CD1c-positive myeloid dendritic cell (primary cell): ENCODE measurements at regions not wholly inside any gene's neighbourhood (a gene's known extent, or its start where the extent isn't known, plus 50 kb on each side); places are given as distances from the start of the nearest gene placed in this dataset.

Experiments
- DNase-seq: peaks from one replicate; pipeline ENCODE4 v3.0.0-alpha.2; 2016; ENCODE audit errors: extremely low spot score

GRCh38 chr2:181341855-181342600, 115.2 kb upstream of the ITGA4 start:
- DNase-seq: no peak

GRCh38 chr2:181348107-181348837, 108.9 kb upstream of the ITGA4 start:
- DNase-seq: no peak

GRCh38 chr2:181352158-181352557, 105.0 kb upstream of the ITGA4 start:
- DNase-seq: peak; percentile 11

- no peak for DNase-seq
Measured at GRCh38 chr2:181354626-181355025, 102.6 kb upstream of the ITGA4 start.

- peak; percentile 18 for DNase-seq
Measured at GRCh38 chr2:181356526-181357130, 100.6 kb upstream of the ITGA4 start.

GRCh38 chr2:181357979-181358378, 99.2 kb upstream of the ITGA4 start:
- DNase-seq: no peak

GRCh38 chr2:181362561-181362960, 94.6 kb upstream of the ITGA4 start:
- DNase-seq: no peak

- peak; percentile 45 for DNase-seq
Measured at GRCh38 chr2:181363164-181363563, 94.0 kb upstream of the ITGA4 start.

- DNase-seq: peak; percentile 8
Measured at GRCh38 chr2:181364492-181365170, 92.6 kb upstream of the ITGA4 start.

- no peak for DNase-seq
Measured at GRCh38 chr2:181366675-181367175, 90.5 kb upstream of the ITGA4 start.

- DNase-seq: no peak
Measured at GRCh38 chr2:181367411-181367810, 89.8 kb upstream of the ITGA4 start.

GRCh38 chr2:181367906-181368435, 89.2 kb upstream of the ITGA4 start:
- no peak for DNase-seq

GRCh38 chr2:181370126-181370525, 87.1 kb upstream of the ITGA4 start:
- DNase-seq: no peak

- DNase-seq: no peak
Measured at GRCh38 chr2:181371195-181371594, 86.0 kb upstream of the ITGA4 start.

GRCh38 chr2:181371782-181372645, 85.2 kb upstream of the ITGA4 start:
- DNase-seq: no peak

- no peak for DNase-seq
Measured at GRCh38 chr2:181372646-181373040, 84.5 kb upstream of the ITGA4 start.

- no peak for DNase-seq
Measured at GRCh38 chr2:181374781-181375675, 82.2 kb upstream of the ITGA4 start.

GRCh38 chr2:181376442-181376841, 80.7 kb upstream of the ITGA4 start:
- DNase-seq: no peak

GRCh38 chr2:181376999-181377398, 80.2 kb upstream of the ITGA4 start:
- DNase-seq: no peak

GRCh38 chr2:181378491-181378890, 78.7 kb upstream of the ITGA4 start:
- DNase-seq: no peak
